HG02973 (cell line): ENCODE measurements at regions not wholly inside any gene's neighbourhood (a gene's known extent, or its start where the extent isn't known, plus 50 kb on each side); places are given as distances from the start of the nearest gene placed in this dataset.
"Not testable (repeated sequence)": the region's sequence is repeated elsewhere in the genome, so short reads cannot be mapped to it uniquely, and the experiment has no call there.

Experiments used
- ATAC-seq: cut with Tn5 transposase; IDR thresholded peaks from one replicate; pipeline ENCODE4 v1.9.1; 2021; ENCODE audit warnings: moderate library complexity; ENCODE audit not compliant: unreplicated experiment

DNA sequence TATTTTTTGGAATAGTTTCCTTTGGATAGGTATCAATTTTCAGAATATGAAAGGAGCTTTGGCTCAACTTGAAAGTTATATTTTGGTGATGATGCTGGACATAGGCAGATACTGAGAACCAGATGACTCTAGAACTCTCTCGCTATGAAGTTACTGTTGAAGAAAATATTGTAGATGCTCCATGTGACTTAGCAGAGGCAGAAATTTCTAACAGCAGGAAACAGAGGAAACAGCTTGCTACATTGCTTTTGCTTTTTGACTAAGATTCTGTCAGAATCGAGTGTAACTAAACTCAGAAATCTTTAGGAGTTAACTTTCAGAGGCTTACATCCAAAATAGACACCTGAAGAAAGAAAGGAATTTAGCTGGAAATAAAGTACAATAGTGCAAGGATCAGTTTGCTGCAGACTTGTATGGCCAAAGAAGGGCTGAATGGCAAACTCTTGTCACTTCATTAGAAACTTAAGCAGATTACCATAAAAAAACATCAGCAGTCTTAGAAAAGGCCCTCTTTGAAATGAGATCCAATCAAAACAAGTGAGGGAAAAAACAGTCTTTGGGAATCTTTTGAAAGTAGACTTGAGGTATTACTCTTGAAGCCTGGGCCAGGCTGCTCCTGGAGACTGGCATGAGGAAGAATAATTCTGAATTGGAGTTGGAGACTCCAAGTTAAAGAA is 911.8 kb downstream of the FSCB start:
- ATAC-seq: no peak

- no peak for ATAC-seq
Observed at GRCh38 chr14:43591776-43592175, 915.3 kb downstream of the FSCB start.

DNA sequence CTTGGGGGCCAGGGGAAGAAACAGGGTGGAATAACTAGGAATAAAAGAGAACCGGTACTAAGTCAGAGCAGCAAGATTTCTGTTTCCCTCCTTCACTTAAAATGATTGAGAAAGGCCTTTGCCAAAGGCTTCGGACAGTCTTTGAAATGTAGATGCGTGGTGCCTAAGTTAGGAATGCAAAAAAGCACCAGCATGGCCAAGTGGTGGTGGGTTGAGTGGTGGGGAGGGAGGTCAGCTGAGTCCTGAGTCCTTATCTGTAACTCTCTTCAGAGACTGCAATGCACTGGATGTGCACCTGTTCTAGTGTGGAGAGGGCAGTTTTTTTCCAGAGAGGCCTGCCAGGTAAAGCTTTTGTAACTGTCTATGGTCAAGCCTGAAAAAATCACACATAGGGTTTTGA is 919.9 kb downstream of the FSCB start:
- no peak for ATAC-seq

DNA sequence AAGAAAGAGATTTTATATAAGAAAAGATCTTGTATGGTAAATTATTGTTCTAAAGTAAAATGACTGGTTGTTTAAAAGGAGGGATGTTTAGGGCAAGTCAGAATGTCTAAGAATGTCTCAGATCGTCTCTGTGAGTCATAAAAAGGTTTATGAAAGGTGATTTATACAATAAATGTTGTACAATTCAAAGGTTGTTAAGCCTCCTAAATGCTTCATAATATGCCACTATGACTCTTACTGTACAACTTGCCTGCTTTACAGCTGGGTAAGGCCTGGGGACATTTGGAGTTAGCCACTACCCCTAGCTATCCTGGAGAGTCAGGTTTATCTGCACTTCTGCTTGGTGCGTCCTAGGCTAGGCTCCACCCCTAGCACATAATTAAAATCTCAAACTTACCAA is 927.4 kb downstream of the FSCB start:
- no peak for ATAC-seq

- ATAC-seq: no peak
Observed at GRCh38 chr14:43568022-43568421, 939.1 kb downstream of the FSCB start.

DNA sequence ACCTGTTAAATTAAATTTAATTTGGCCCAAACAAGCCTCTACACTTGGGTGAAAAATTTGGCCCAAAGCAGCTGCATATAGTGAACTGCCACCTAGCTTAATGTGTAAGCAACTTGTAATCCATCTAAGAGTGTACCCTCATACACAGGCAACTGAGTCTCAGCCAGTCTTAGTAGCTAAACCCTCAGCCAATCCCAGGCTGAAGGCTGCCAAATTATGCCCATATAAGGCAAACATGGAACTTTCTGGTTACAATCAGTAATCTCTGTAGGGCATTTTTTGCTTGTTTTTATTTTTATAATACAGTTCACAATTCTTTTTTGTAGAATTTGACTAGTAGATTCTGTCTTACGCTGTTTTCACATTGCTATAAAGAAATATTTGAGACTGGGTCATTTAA is 958.7 kb downstream of the FSCB start:
- ATAC-seq: no peak

GRCh38 chr14:43547596-43547995 is 959.5 kb downstream of the FSCB start:
- ATAC-seq: not testable (repeated sequence)

DNA sequence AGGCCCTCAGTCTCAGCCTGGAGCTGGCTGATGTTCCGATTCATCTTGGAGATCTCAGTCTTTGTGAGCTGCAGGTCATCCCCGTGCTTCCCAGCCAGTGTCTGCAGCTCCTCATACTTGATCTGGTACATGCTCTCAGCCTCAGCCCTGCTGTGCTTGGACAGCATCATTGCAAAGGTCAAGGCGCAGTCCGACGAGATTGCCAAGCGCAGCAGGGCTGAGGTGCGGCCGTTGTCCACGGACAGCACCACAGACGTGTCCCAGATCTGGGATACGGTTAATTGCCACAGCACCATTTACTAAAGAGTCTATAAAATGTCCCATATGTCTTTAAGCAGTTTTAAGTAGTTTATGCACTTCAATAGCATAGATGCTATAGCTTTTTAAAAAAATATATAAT is 965.7 kb downstream of the FSCB start:
- ATAC-seq: no peak

DNA sequence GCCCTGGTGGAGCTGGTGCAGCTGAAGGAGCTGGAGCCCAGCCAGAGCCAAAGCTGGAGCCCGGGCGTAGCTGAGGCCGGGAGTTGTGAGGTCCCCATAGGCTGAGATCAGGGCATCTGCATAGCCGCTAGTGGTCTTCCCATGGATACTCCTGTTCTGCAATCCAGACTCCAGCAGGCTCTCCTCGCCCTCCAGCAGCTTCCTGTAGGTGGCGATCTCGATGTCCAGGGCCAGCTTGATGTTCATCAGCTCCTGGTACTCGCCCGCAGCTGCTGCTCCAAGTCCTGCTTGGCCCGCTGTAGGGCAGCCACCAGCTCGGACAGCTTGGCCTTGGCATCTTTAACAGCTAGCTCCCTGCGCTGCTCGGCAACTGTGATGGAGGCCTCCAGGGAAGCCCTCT is 966.1 kb downstream of the FSCB start:
- no peak for ATAC-seq

- no peak for ATAC-seq
Observed at GRCh38 chr14:43539210-43539609, 967.9 kb downstream of the FSCB start.

DNA sequence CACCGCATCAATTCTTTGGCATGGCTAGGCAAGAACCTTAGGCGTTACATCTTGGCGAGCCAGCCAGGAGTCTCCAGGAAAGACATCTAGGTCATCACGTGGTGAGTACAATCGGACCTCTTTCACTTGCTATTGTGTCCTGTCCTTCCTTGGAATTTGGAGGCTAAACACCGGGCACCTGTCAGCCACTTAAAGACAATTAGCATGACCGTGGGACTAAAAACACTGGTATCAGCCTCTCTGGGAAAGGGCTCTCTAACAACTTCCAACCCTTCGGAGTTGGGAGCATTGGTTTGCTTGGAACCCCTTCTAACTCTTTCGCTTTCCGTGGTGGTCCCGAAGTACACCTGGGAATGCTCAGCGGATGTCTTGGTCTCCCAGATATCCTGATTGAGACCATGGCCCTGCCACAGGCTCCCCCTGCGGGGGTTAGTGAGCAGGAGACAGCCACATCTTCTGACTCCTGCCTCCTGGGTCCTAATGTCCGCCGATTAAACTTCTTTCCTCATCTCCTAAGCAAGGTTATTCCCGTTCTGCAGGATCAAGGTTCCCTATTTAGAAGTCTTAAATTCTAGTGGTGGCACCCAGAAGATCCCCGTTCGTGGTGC is 971.7 kb downstream of the FSCB start:
- no peak for ATAC-seq

DNA sequence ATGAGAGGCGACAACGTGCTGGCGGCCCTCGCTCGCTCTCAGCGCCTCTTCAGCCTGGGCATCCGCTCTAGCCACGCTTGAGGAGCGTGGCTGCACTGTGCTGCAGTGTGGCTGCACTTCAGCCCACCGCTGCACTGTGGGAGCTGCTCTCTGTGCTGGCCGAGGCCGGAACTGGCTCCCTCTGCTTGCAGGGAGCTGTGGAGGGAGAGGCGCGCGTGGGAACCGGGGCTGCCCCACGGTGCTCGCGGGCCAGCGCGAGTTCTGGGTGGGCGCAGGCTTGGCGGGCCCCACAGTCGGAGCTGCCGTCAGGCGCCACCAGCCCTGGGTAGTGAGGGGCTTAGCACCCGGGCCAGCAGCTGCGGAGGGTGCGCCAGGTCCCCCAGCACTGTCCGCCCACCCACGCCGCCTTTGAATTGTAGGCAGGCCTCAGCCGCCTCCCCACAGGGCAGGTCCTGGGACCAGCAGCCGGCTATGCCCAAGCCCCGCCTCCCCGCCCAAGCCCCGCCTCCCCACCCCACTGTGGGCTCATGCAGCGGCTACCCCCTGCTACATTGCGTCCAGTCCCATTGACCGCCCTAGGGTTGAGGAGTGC is 974.2 kb downstream of the FSCB start:
- ATAC-seq: no peak

DNA sequence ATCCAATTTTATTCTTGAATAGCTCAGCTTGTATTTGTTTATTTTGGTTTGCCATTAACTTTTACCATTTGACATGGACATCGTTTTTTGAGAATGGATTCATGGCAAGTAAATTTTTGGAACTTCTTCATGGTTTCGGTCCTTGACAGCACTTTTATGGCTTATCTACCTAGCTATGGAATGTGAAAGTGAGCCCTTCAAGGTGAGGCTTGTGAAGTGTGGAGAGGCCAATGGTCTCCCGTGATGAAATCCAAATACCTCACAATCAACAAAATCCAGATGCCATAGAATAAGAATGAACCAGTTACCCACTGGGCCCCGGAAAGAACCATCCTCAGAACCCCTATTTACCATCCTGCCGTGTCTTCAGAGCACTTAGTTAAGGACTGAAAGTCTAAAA is 978.8 kb downstream of the FSCB start:
- no peak for ATAC-seq

DNA sequence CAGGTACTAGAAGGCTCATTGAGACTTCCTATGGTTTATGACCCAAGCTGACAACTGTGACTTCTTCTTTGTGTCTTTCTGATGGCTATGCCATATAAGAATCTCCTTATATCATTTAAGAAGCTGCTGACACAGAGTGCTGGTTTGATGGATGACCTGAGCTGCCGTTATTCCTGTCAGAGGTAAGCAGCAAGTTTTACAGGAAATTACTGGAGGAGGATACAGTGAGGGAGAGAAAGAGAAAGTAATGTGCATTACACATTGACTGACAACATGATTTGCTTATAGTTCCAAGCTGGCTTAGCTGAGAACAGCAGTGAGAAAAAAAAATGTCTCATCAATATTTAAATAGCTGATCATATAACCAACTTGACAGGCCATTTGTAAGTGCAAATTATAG is 981.4 kb downstream of the FSCB start:
- ATAC-seq: no peak

GRCh38 chr14:43522901-43523300 is 984.2 kb downstream of the FSCB start:
- ATAC-seq: no peak

- no peak for ATAC-seq
Observed at GRCh38 chr14:43522191-43522590, 984.9 kb downstream of the FSCB start.

DNA sequence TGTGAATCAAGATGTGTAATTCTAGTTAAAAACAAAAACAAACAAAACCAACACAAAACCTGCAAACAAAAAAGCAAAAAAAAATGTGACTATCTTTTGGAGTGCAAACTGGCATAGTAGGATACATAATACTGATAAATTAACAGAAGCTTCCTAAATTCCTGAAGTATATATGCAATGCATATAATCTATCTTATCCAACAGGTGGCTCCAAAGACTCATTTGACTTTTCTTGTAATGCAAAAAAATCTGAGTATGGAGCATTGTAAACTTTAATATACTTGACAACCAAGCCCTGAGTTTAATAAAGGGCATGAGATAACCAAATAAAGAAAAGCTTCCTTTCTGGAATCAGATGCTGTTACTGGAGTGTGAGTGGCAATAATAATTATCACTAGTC is 1003.6 kb downstream of the FSCB start:
- ATAC-seq: no peak

- not testable (repeated sequence) for ATAC-seq
Observed at GRCh38 chr14:43492359-43492758, 1014.7 kb downstream of the FSCB start.

- ATAC-seq: no peak
Observed at GRCh38 chr14:43483415-43483814, 1023.7 kb downstream of the FSCB start.

DNA sequence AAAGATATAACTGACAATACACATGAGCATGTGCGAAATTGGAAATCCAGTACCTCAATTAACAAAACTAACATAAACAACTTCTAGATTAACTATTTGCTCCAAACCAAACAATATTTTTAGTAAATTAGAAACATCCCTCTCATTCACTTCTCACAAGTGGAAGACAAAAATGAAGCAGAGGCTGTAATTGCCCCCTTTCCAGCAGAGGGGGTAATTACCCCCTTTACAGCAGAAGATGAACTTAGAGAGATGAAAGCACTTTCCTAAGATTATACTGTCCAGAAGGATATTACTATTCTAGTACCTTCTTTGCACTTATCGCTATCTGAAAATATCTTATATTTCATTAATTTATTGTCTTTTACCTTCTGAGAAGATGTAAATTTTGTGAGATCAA is 1025.2 kb downstream of the FSCB start:
- no peak for ATAC-seq

DNA sequence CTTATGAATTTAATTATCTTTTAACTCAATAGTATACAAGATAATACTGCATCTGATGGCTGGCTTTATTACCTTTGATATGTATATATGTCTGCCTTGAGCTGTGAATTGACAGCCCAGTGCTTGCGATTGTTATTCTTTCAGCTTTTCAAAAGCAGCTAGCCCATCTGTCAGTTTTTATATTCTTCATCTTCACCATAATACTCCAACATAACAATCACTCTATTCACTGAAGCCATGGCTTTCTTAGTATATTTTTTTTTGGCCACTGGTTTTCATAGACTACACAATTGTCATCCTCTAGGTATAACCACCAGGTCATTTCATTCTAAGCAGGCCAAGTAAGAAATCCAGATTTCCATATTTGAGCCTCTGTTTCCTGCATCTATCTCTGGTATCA is 1026.1 kb downstream of the FSCB start:
- ATAC-seq: no peak

GRCh38 chr14:43479596-43480195 is 1027.4 kb downstream of the FSCB start:
- no peak for ATAC-seq
